ENCODE measurements at regions not wholly inside any gene's neighbourhood (a gene's known extent, or its start where the extent isn't known, plus 50 kb on each side); places are given as distances from the start of the nearest gene placed in this dataset.

GRCh38 chr13:50161052-50161451 is 145.8 kb downstream of the KCNRG start:
- Mint-ChIP-seq H3K36me3 (ENCODE audit: low read depth, unreplicated experiment) (no peaks in the 10 kb centered on the region), H3K4me3 (ENCODE audit: unreplicated experiment) (no peak overlapping the region), H3K4me1 (ENCODE audit: low read depth, unreplicated experiment) (peaks cover 27% of the 10 kb centered on the region), H3K27me3 (ENCODE audit: low read depth, unreplicated experiment) (no peaks in the 10 kb centered on the region), H3K27ac (ENCODE audit: unreplicated experiment) (no peak overlapping the region), H3K9me3 (ENCODE audit: unreplicated experiment) (peaks cover 3% of the 10 kb centered on the region)
- Histone ChIP-seq H3K4me2 (ENCODE audit: low read length) (no peak overlapping the region), H4K20me1 (ENCODE audit: insufficient read depth, low read length) (no peaks in the 10 kb centered on the region), H2AFZ (ENCODE audit: low read depth, low read length) (no peak overlapping the region), H3K27me3 (ENCODE audit: insufficient read depth, low read length) (no peaks in the 10 kb centered on the region), H3K9ac (ENCODE audit: low read length) (no peak overlapping the region), H3K4me1 (ENCODE audit: insufficient read depth, low read length) (peaks cover 4% of the 10 kb centered on the region), H3K36me3 (ENCODE audit: insufficient read depth, low read length) (no peaks in the 10 kb centered on the region), H3K9me3 (ENCODE audit: insufficient read depth, low read depth, low read length) (no peaks in the 10 kb centered on the region), H3K27ac (ENCODE audit: low read depth, low read length) (no peak overlapping the region), H3K79me2 (ENCODE audit: insufficient read depth, low read length) (no peaks in the 10 kb centered on the region), H3K4me3 (ENCODE audit: insufficient read depth, low read depth, low read length) (no peak overlapping the region)
- FAIRE-seq (peak; percentile 69), DNase-seq (ENCODE audit: low read depth) (peak; percentile 42)
- TF ChIP-seq EZH2 (IDR thresholded peaks at IDR 0.05; ENCODE audit: insufficient read depth, low read length) (no peak), CTCF (IDR thresholded peaks at IDR 0.05; ENCODE audit: insufficient read depth, low read depth, low read length) (no peak)

DNA sequence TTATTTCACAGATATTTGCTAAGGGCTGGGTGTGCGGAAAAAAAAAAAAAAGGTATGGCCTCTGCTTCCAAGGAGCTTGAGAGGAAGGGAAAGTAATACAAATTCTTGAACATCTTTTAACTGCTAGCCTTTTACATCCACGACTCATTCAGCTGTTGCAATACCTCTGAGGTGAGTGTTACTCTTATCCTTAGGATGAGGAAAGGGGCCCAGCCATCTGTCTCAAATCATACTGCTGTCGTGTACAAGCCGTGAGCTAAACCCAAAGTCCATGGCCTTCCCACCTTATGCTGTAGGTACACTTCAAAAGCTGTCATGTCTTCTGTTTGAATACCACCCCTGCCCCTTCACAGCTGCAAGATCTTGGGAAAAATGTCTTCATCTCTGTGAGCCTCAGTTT is 146.8 kb downstream of the KCNRG start:
- peaks cover 21% of the 10 kb centered on the region for H3K4me1 Mint-ChIP-seq (ENCODE audit: low read depth, unreplicated experiment)
- Histone ChIP-seq H3K9me3 (ENCODE audit: insufficient read depth, low read depth, low read length) (no peaks in the 10 kb centered on the region), H3K27ac (ENCODE audit: low read depth, low read length) (no peak overlapping the region), H2AFZ (ENCODE audit: low read depth, low read length) (no peak overlapping the region), H3K9ac (ENCODE audit: low read length) (no peak overlapping the region), H3K36me3 (ENCODE audit: insufficient read depth, low read length) (no peaks in the 10 kb centered on the region), H3K79me2 (ENCODE audit: insufficient read depth, low read length) (no peaks in the 10 kb centered on the region), H3K4me2 (ENCODE audit: low read length) (no peak overlapping the region), H3K4me3 (ENCODE audit: insufficient read depth, low read depth, low read length) (no peak overlapping the region), H3K4me1 (ENCODE audit: insufficient read depth, low read length) (no peaks in the 10 kb centered on the region), H4K20me1 (ENCODE audit: insufficient read depth, low read length) (no peaks in the 10 kb centered on the region), H3K27me3 (ENCODE audit: insufficient read depth, low read length) (no peaks in the 10 kb centered on the region)
- H3K27ac Mint-ChIP-seq (ENCODE audit: unreplicated experiment) = peak overlapping the region; percentile 14
- H3K4me3 Mint-ChIP-seq (ENCODE audit: unreplicated experiment) = no peak overlapping the region
- no peaks in the 10 kb centered on the region for H3K36me3 Mint-ChIP-seq (ENCODE audit: low read depth, unreplicated experiment)
- peaks cover 4% of the 10 kb centered on the region for H3K9me3 Mint-ChIP-seq (ENCODE audit: unreplicated experiment)
- TF ChIP-seq CTCF (IDR thresholded peaks at IDR 0.05; ENCODE audit: insufficient read depth, low read depth, low read length) (no peak), EZH2 (IDR thresholded peaks at IDR 0.05; ENCODE audit: insufficient read depth, low read length) (no peak)
- FAIRE-seq (no peak), DNase-seq (ENCODE audit: low read depth) (no peak)
- no peaks in the 10 kb centered on the region for H3K27me3 Mint-ChIP-seq (ENCODE audit: low read depth, unreplicated experiment)

DNA sequence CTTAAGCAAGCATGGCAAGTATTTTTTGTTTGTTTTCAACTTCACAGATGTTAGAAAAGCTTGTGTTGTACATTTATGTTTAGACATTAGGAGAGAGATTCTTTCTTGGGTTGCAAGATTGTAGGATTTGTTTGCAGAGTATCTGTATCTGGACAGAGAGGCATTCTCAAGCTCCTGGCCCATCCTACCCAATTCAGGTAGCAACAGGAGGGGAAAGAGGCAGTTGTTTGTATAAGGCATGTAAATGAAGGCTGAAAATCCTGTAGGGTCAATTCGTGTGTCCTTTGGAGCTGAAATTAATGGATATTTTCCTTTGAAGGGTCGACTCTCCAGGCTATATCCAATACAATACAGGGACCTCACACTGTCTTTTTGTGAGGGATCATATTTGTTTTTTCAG is 147.3 kb downstream of the KCNRG start:
- Histone ChIP-seq H3K9ac (ENCODE audit: low read length) (no peak overlapping the region), H3K4me3 (ENCODE audit: insufficient read depth, low read depth, low read length) (no peak overlapping the region), H3K36me3 (ENCODE audit: insufficient read depth, low read length) (no peaks in the 10 kb centered on the region), H3K4me1 (ENCODE audit: insufficient read depth, low read length) (no peaks in the 10 kb centered on the region), H3K27me3 (ENCODE audit: insufficient read depth, low read length) (no peaks in the 10 kb centered on the region), H3K4me2 (ENCODE audit: low read length) (no peak overlapping the region), H4K20me1 (ENCODE audit: insufficient read depth, low read length) (no peaks in the 10 kb centered on the region), H3K79me2 (ENCODE audit: insufficient read depth, low read length) (no peaks in the 10 kb centered on the region), H3K27ac (ENCODE audit: low read depth, low read length) (no peak overlapping the region), H3K9me3 (ENCODE audit: insufficient read depth, low read depth, low read length) (no peaks in the 10 kb centered on the region), H2AFZ (ENCODE audit: low read depth, low read length) (no peak overlapping the region)
- no peaks in the 10 kb centered on the region for H3K36me3 Mint-ChIP-seq (ENCODE audit: low read depth, unreplicated experiment)
- DNase-seq (ENCODE audit: low read depth) (no peak), FAIRE-seq (no peak)
- H3K4me3 Mint-ChIP-seq (ENCODE audit: unreplicated experiment) = no peak overlapping the region
- H3K27me3 Mint-ChIP-seq (ENCODE audit: low read depth, unreplicated experiment) = no peaks in the 10 kb centered on the region
- peaks cover 23% of the 10 kb centered on the region for H3K4me1 Mint-ChIP-seq (ENCODE audit: low read depth, unreplicated experiment)
- no peak overlapping the region for H3K27ac Mint-ChIP-seq (ENCODE audit: unreplicated experiment)
- no peak for TF ChIP-seq CTCF (IDR thresholded peaks at IDR 0.05; ENCODE audit: insufficient read depth, low read depth, low read length)
- no peak for TF ChIP-seq EZH2 (IDR thresholded peaks at IDR 0.05; ENCODE audit: insufficient read depth, low read length)
- peaks cover 4% of the 10 kb centered on the region for H3K9me3 Mint-ChIP-seq (ENCODE audit: unreplicated experiment)

All from astrocyte (in vitro differentiated cells and primary cell).